DMS 273 treated with DMSO at 0.1 percent for 48 hours (cell line): ENCODE measurements at regions not wholly inside any gene's neighbourhood (a gene's known extent, or its start where the extent isn't known, plus 50 kb on each side); places are given as distances from the start of the nearest gene placed in this dataset.
"Not testable (repeated sequence)": the region's sequence is repeated elsewhere in the genome, so short reads cannot be mapped to it uniquely, and the experiment has no call there.

Experiments
- DNase-seq: peaks from one replicate; lab custom pipeline; 2025; lab: John Stamatoyannopoulos, UW

DNA sequence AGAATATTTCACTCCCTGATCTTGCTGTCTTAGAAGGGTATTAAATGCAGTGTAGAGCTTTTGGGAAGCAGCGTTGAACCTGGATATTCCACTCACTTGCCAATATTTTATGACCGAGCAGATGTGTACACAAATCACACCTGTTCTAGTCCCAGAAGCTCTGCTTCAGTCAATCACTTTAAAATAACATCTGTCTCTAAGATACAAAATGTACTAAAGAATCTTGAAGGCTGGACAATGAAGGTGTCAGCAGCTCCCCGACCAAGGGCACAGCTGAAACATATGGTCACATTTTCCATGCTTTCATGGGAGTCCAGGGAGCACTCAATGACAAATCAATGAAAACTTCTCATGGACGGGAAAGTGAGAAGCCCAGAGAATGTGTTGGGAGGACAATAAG lies 668.3 kb downstream of the PRIM2 start:
- DNase-seq: peak; percentile 35

DNA sequence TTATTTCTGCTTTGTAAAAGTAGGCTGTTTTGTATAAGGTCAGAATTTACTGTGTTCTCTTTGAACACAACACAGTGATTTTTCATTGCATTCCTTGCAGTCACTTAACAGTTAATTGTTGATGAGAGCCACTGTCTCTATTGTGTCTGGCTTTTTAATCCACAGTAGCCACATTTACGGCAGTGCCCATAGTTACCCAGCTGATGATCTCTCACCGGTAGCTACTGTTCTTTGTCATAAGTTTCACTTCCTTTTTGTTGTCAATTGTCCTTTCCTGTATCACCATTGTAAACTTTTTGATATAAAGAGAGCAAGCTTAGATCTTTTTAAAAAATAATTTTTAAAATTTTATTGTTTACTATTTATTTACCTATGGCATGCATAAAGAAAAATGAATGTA lies 669.2 kb downstream of the PRIM2 start:
- not testable (repeated sequence) for DNase-seq

DNA sequence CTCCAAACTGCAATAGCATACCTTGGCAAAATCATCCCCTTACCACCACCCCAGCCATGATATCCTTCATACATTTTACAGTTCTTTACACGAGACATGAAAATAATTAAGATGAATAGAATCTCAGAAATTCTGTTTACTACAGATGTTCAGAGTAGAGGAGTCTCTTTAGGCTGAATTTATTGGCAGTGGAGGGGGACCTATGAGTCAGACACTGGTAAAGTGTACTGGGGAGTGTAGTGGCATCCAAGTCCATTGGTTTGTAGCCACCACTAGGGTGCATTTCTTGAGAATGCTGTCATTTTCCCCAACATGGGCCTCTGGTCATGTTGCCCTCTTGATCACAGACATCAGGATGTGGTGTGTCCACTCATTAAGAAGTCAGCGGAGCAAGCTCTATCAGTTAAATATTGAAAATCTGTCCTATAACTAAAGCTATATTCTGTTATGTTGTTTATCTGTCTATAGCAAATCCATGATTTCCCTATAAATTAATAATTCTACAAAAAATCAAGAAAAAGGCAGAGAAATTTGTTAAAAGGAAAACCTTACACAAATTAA lies 672.2 kb downstream of the PRIM2 start:
- not testable (repeated sequence) for DNase-seq

DNA sequence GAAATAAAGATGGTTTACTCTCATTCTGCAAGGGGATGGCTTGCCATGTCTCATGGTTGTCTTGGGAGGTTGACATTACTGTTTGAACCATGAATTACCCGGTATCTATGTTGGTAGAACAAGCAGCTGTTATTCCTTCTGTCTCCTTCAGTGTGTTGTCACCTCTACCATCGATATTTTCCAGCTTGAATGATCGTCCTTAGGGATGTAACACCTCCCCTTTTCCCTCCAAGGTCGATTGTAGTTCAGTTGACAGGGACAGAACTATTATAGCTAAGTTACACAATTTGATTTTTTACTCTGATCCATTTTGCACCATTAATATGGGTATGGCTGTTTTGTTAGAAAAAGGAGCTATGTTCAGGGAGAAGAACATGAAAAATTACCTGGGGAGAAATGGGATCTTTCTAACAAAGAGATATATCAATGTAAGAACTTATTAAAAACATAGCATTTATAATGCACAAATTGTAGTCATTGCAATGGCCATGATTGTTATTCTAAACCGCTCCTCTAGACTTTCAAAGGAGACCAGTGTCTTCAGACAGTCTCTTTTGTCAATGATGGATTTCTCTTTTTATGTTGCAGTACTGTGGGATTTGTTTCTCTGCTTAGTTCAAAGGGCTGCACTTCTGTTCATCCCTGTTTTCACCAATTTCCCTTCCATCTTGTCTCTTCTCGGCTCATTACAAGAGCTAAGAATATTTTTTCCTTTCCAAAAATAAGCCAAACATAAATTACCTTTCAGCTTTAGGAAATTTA lies 681.6 kb downstream of the PRIM2 start:
- DNase-seq: not testable (repeated sequence)

DNA sequence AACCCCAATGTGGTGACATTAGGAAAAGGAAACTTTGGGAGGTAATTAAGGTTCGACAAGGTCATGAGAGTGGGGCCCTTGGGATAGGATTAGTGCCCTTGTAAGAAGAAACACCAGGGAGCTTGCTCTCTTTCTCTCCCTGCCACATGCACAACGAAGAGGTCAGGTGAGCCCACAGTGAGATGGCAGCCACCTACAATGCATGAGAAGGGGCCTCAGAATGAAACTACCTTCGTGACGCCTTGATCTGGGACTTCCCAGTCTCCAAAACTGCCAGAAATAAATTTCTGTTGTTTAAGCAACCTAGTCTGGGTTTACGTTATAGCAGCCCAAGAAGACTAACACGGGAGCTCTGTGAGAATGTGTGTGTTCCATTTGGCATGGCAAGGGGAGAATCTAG lies 682.8 kb downstream of the PRIM2 start:
- not testable (repeated sequence) for DNase-seq

DNA sequence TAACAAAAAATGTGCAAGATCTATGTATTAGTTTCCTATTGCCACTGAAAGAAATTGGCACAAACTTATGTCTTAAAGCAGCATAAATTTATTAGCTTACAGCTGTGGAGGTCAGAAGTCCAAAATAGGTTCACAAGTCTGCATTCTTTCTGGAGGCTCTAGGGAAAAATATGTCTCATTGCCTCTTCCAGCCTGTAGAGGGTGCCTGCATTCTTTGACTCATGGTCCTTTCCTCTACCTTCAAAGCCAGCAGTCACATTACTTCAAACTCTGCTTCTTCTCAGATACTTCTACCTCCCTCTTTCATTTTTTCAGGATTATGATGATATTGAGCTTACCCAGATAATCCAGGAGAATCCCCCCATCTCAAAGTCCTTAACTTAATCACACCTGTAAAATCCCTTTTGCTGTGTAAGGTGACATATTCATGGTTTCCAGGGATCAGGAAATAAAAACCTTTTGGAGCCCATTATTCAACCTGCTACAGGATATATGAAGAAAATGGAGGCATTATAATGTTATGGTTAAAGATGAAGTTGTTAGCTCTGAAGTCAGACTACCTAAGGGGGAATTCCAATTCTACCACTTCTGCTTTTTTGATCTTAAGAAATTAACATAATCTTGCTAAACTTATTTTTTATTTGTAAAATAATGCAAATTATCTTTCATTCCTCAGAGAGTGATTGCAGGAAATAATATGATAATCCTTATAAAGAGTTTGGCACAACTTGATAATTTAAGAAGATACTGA lies 686.2 kb downstream of the PRIM2 start:
- DNase-seq: not testable (repeated sequence)

DNA sequence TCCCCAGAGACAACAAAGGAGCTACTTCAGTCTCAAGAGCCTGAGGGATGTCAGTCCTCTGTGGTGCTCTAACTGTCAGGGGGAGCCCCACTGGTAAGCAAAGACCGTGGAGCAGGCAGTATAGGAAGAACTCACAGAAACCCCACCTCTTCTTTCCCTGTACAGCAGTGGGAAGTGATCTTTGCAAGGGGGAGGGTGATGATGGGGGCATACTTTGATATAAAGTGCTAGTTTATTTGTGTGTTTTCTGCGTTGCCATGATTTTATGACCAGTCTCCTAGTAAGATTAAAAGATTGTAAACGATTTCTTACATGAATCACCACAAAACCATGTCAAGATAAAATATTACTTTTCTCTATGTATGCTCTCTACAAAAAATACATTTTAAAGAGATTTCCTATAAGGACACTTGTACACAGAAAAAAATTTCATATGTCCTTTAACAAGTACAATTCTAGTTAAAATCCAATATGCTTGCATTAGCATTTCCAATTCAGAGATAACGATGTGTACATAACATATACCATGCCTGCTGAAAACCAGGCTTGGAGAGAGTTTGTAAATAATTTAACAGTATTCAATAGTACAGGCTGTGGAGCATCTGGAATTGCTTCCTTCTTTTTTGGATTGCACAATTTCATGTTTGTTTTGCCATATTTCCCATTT lies 690.0 kb downstream of the PRIM2 start:
- not testable (repeated sequence) for DNase-seq

DNA sequence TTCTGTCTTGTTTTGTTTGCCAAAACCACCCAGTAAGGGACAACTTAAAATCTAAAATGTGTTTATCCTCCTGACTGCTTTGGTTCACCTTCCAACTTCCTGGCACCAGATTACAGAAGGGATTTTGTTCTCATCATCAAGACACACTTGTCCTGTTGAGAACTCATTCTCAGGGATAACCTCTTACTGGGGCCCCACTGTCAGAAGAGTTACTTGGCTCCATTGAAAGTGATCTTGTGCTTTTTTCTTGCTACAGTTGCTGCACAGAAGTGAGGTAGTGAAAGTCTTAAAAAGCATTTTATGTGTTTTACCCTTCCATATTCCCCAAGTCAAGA lies 690.5 kb downstream of the PRIM2 start:
- not testable (repeated sequence) for DNase-seq

DNA sequence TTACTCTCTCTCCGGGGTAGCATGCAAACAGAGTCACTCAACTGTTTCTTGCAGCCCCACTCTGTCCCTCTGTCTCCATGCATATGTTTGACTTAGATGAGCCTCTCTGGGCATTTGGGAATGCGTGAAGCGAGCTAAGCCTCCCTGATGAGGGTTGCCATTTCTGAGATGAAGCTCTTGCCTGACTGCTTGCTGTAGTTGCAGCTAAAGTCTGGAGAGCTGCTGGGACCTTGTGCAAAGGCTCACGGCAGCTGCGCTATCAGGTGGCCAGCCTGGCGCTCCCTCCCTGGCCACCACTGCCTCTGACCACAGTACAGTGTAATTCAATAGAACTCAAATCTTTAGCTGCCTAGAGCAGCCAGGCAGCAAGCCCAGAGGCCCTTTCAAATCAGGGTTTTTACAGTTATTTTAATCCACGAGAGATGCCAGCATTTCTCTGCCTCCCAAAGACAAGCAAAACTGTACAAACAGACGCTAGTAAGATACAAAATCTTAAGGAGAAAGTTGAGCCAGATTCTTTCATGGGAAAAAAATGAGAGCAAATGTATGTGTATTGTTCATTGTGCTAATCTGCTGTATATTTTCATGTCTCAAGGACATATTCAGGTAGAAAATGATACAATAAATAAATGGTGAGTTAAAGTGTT lies 694.6 kb downstream of the PRIM2 start:
- not testable (repeated sequence) for DNase-seq

DNA sequence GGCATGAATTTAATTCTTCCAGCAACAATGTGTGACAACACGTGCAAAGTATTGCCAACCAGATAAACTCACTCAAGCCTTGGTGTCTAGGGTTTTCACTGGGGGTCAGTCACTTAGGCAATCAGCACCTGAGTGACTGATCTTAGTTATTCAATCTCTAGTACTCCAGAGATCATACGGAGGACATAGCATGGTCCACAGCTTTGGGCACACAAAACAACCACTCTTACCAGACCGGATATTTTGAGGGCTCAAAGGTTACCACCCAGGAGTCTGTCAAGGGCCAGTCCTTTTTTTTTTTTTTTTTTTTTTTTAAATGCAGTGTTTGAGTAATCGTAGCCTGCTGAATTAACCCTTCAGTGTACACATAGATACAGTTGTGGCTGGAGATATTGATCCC lies 699.2 kb downstream of the PRIM2 start:
- not testable (repeated sequence) for DNase-seq

DNA sequence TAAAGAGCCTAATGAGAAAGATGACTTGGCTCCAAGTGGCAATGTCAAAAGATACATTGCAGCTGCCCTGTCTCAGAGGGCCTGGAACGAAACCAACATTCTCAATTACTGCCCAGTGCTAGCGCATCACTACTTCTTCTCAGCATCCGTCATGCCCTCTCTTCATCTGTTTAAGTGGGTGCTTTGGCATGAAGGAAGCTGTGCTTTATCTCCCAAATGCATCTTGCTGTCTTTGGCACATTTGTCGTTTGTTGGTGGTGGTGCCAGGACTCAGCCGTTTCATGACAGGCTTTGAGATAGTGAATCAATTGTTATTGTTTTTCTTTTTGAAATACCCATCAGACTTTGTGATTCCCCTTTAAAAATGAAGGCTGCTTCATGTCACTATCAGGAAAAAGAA lies 710.8 kb downstream of the PRIM2 start:
- DNase-seq: not testable (repeated sequence)

DNA sequence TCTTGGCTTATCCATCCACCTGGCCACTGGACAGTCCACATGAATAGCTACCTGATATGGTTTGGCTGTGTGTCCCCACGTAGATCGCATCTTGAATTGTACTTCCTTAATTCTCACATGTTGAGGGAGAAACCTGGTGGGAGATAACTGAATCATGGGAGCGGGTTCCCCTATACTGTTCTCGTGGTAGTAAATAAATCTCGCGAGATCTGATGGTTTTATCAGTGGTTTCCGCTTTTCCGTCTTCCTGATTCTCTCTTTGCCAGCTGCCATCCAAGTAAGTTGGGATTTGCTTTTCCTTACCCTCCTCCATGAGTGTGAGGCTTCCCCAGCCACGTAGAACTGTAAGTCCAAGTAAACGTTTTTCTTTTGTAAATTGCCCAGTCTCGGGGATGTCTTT lies 720.8 kb downstream of the PRIM2 start:
- not testable (repeated sequence) for DNase-seq

DNA sequence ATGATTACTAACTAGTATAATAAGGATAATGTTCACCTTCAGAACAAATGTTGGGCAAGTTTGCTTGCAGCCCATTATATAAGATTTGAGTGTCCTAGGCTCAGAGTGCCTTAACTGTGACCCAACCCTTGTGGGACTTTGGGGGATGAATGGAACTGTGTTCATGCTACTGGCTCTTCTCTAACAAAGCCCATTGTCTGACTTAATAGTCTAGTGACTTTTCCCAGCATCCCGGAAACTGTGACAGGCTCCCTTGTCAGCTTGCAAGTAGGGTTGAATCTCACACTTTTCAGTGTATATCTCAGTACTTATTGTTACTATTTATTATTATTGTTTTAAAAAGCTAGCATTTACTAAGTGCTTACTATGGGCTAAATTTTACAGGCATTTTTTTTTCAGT lies 729.2 kb downstream of the PRIM2 start:
- DNase-seq: not testable (repeated sequence)

DNA sequence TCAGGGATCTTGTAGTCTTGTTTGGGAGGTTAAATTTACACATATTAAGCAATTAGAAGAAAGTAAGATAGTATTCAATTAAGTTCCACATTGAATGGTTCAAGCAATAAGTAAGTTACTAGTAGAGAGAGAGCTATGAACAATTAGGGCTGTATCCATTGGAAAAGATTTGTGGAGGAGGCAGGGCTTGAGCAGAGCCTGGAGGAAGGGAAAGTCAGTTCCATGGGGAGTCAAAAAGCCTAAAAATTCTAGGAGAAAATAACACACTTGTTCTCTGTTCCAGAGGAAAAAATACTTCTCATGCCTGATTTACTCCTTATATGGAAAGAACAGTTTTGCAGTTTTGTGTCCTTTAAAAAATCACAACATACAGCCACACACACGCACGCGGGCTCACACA lies 730.0 kb downstream of the PRIM2 start:
- not testable (repeated sequence) for DNase-seq

DNA sequence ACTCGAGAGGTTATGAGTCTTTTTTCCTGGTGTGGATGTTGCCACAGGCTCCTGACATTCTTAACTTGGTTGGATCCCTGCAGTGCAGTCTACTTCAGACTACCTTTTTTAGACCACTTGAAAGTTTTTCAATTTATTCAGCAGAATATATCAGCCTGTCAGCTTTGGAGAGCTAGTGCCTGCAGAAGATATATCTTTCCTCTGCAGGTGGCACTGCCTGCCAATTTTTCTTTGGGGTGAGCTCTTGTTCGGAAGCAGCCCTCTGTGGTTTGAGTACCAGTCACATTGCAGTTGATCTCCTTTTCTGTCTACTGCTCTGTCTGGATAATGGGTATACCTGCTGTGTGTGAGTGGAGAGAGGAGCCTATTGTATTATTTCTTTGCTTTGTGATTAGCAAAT lies 730.4 kb downstream of the PRIM2 start:
- DNase-seq: not testable (repeated sequence)

DNA sequence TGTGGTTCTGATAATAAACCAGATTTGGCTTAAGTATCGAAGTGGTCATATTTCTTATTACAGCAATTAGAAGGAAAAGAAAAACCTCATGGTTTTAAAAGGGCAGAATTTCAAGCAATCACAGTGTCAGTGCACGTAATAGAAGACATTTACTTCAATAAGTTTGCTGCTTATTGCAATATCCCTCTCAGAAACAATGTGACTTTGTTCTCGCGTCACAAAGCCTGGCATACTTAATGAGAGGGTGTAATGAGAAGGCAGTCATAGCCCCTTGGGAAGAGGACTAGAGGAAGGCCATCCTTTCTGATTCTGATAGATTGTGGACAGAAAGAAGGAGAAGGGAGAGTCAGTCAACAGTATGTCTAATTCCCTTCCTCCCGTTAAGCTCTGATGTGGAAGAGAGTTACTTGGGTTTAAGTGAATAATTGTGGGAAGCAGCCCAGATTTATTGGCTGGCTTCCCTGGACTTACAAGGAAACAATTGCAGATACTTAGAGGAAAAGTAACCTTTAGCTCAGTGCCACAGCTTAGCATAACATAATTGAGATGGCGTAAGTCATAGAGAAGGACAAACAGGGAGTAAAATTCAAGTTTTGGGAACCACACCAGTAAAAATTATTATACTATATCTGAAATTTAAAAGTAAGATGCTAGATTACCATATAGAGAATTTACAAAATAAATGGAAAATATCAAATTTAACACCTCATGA lies 738.2 kb downstream of the PRIM2 start:
- not testable (repeated sequence) for DNase-seq

DNA sequence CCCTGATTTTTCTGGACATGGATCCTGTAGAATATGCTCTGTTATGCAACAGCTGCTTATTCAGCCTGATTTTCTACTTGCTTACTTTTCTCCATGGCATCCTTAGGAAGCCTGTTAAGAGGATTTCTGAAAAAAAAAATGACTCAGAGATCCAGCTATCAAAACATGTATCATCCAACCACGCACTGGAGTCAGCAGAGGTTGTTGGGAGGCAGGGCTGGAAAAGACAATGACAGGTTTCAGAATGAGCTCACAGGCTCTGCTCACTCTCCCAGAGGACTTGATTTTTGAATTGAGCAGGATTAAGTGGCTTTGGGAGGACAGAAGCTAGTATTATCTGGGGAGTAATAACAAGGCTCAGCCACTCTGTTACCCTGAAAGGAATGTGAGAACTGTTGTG lies 742.3 kb downstream of the PRIM2 start:
- DNase-seq: not testable (repeated sequence)

DNA sequence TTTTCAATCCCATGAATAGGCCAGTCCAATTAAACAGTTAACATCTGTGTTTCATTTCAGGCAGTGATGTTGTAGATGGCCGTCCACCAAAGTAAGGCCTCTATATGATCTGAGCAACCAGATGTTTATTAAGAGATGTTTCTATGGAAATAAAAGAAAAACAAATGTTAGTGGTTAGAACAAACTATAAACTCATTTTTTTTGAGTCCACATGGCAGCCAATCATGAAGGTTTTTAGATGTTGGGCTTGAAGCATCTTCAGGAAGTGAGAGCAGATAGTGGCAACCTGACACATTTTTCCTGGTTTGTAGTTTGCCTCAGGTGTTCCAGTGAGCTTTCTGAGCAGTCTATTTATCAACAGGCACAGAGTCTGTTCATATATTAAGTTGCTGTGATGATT lies 746.1 kb downstream of the PRIM2 start:
- DNase-seq: not testable (repeated sequence)

DNA sequence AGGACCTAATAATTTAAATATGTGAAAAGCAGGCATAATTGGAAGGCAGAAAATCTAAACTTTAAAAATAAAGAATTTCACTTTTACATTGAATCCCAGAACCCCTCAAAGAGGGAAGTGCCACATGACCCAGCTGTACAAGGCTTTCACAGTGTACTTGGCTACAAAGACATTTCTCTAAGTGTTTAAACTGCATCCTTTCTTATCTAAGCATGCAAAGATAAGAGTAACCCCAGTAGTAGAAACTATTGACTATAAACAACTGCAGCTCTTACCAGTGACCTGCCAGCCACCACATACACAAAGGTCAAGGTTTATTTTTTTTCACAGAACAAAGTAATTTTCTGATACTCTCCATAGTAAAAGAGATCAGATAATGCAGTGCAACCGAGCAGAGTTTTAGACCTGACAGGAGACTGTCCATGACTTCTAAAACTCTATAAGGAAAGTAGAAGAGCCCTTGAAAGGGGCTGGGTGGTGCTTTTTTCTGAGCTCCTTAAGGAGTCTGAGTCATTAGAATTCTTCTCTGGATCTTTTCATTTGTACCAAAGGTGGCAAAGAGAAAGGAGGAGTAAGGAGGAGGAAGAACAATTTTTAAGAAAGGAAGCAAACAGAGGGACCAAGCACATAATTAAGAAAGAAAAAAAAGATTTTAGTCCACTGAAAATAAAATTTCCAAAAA lies 750.6 kb downstream of the PRIM2 start:
- DNase-seq: not testable (repeated sequence)

DNA sequence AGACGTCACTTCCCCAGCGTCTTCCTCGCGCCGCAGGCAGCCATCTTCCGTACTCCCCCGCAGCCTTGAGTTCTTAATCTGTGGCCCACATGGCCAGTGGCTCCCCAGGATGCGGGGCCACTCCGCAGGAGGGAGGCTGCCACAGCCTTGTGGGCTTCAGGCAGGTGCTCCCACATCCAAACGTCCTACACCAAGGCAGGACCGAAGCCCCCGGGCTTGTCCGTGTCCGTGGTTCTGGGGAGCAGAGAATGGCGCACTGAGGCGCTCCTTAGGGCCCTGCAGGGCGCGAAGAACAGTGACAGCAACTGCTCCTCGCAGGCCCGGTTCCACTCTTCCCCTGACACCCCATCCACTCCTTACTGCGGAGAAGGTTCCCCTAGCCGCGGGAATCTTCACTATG lies 755.8 kb downstream of the PRIM2 start:
- DNase-seq: no peak

DNA sequence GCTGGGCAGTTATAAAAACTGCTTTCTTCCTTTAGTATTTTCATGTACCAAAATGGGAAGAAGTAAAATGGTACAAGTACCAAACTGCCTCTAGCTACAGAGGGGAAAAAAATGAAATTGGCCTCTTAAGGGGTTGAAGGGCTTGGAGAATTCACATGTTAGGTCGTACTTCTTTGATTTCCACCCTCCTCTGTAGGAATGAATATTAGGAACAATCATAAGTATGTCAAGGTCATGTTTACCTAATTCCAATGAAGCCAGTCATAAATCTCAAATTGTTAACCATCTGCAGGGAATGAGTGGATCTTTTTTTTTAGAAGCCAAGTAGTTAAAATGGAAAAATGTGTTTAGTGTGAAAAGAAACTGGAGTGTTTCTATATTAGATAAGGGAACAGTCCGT lies 772.6 kb downstream of the PRIM2 start:
- not testable (repeated sequence) for DNase-seq
